ENCODE measurements at regions not wholly inside any gene's neighbourhood (a gene's known extent, or its start where the extent isn't known, plus 50 kb on each side); places are given as distances from the start of the nearest gene placed in this dataset.

- no peak for TF ChIP-seq CTCF (IDR thresholded peaks at IDR 0.05)
- TF ChIP-seq EZH2 (IDR thresholded peaks at IDR 0.05; ENCODE audit: borderline replicate concordance, insufficient read depth, low read depth, low read length, poor library complexity, severe bottlenecking): no peak
Observed at GRCh38 chr22:48973694-48974041, 854.0 kb downstream of the BRD1 start.
